HG03439 (cell line): ENCODE measurements at regions not wholly inside any gene's neighbourhood (a gene's known extent, or its start where the extent isn't known, plus 50 kb on each side); places are given as distances from the start of the nearest gene placed in this dataset.

Experiments used
- ATAC-seq: cut with Tn5 transposase; IDR thresholded peaks from one replicate; pipeline ENCODE4 v1.9.1; 2021; ENCODE audit warnings: mild to moderate bottlenecking, moderate library complexity; ENCODE audit not compliant: unreplicated experiment

- ATAC-seq, result no peak
These were observed 210.6 kb downstream of the QDPR start for GRCh38 chr4:17301266-17301665.

- no peak for ATAC-seq
These were observed 214.7 kb downstream of the QDPR start for GRCh38 chr4:17296921-17297890.

- ATAC-seq, result no peak
These were observed 218.0 kb downstream of the QDPR start for GRCh38 chr4:17293901-17294300.

- no peak for ATAC-seq
These were observed 223.7 kb downstream of the QDPR start for GRCh38 chr4:17288151-17288550.

- ATAC-seq, result no peak
These were observed 225.0 kb downstream of the QDPR start for GRCh38 chr4:17286752-17287460.

- ATAC-seq, result no peak
These were observed 226.1 kb downstream of the QDPR start for GRCh38 chr4:17285747-17286146.

GRCh38 chr4:17284323-17285175 lies 227.3 kb downstream of the QDPR start:
- no peak for ATAC-seq

GRCh38 chr4:17283832-17284231 lies 228.1 kb downstream of the QDPR start:
- ATAC-seq, result no peak

GRCh38 chr4:17283251-17283650 lies 228.6 kb downstream of the QDPR start:
- ATAC-seq, result no peak

GRCh38 chr4:17280261-17281018 lies 231.4 kb downstream of the QDPR start:
- ATAC-seq, result no peak

GRCh38 chr4:17276776-17277175 lies 235.1 kb downstream of the QDPR start:
- ATAC-seq, result no peak

GRCh38 chr4:17275836-17276235 lies 236.1 kb downstream of the QDPR start:
- ATAC-seq, result no peak

- no peak for ATAC-seq
These were observed 238.8 kb downstream of the QDPR start for GRCh38 chr4:17273047-17273446.

- ATAC-seq, result no peak
These were observed 239.7 kb downstream of the QDPR start for GRCh38 chr4:17272154-17272553.

- ATAC-seq, result no peak
These were observed 246.2 kb downstream of the QDPR start for GRCh38 chr4:17265653-17266052.

- ATAC-seq, result no peak
These were observed 246.8 kb downstream of the QDPR start for GRCh38 chr4:17265139-17265538.

GRCh38 chr4:17260166-17260907 lies 251.6 kb downstream of the QDPR start:
- no peak for ATAC-seq

GRCh38 chr4:17258106-17258505 lies 253.8 kb downstream of the QDPR start:
- ATAC-seq, result no peak

GRCh38 chr4:17252131-17252530 lies 259.8 kb downstream of the QDPR start:
- no peak for ATAC-seq

GRCh38 chr4:17251101-17251500 lies 260.8 kb downstream of the QDPR start:
- no peak for ATAC-seq
